HG03575 (cell line): ENCODE measurements at regions not wholly inside any gene's neighbourhood (a gene's known extent, or its start where the extent isn't known, plus 50 kb on each side); places are given as distances from the start of the nearest gene placed in this dataset.
A peak's percentile ranks its signal among the peaks of the same experiment; 100 is the strongest.

Source experiments
- ATAC-seq: cut with Tn5 transposase; IDR thresholded peaks from one replicate; pipeline ENCODE4 v1.9.1; 2021; ENCODE audit not compliant: unreplicated experiment, insufficient number of reproducible peaks, low FRiP score; ENCODE audit errors: extremely low read depth

- no peak for ATAC-seq
These were observed 142.4 kb upstream of the TNFAIP3 start for GRCh38 chr6:137724495-137725211.

GRCh38 chr6:137725949-137726348 lies 141.1 kb upstream of the TNFAIP3 start:
- ATAC-seq = no peak

- no peak for ATAC-seq
These were observed 140.5 kb upstream of the TNFAIP3 start for GRCh38 chr6:137726582-137726981.

- no peak for ATAC-seq
These were observed 139.8 kb upstream of the TNFAIP3 start for GRCh38 chr6:137727216-137727765.

GRCh38 chr6:137728386-137729349 lies 138.4 kb upstream of the TNFAIP3 start:
- ATAC-seq = no peak

GRCh38 chr6:137729866-137730629 lies 137.0 kb upstream of the TNFAIP3 start:
- ATAC-seq = no peak

- no peak for ATAC-seq
These were observed 135.5 kb upstream of the TNFAIP3 start for GRCh38 chr6:137731600-137731959.

- ATAC-seq = no peak
These were observed 135.0 kb upstream of the TNFAIP3 start for GRCh38 chr6:137731960-137732616.

- no peak for ATAC-seq
These were observed 133.7 kb upstream of the TNFAIP3 start for GRCh38 chr6:137733372-137733771.

- no peak for ATAC-seq
These were observed 132.8 kb upstream of the TNFAIP3 start for GRCh38 chr6:137734005-137734874.

GRCh38 chr6:137734875-137735182 lies 132.2 kb upstream of the TNFAIP3 start:
- no peak for ATAC-seq

- peak; percentile 85 for ATAC-seq
These were observed 130.8 kb upstream of the TNFAIP3 start for GRCh38 chr6:137736048-137736818.

- ATAC-seq = no peak
These were observed 130.1 kb upstream of the TNFAIP3 start for GRCh38 chr6:137736911-137737310.

- no peak for ATAC-seq
These were observed 129.0 kb upstream of the TNFAIP3 start for GRCh38 chr6:137737836-137738596.

GRCh38 chr6:137738931-137739504 lies 128.0 kb upstream of the TNFAIP3 start:
- ATAC-seq = no peak

GRCh38 chr6:137739544-137739943 lies 127.5 kb upstream of the TNFAIP3 start:
- no peak for ATAC-seq
